Activated CD4-positive, alpha-beta T cell treated with anti-CD3 and anti-CD28 coated beads for 36 hours (primary cell): ENCODE measurements at regions not wholly inside any gene's neighbourhood (a gene's known extent, or its start where the extent isn't known, plus 50 kb on each side); places are given as distances from the start of the nearest gene placed in this dataset.

Source experiments
- ATAC-seq: fragments of 200-7000 bp; cut with Tn5 transposase; one replicate; pipeline ENCODE4 v1.10.0; 2021; ENCODE audit warnings: mild to moderate bottlenecking, moderate library complexity
- CTCF ChIA-PET: fragments of 350-600 bp; sonication (Branson Sonifier 250); formaldehyde crosslinking; loops from one replicate; lab custom pipeline; 2021; ENCODE audit warnings: antibody characterized with exemption; lab: Charles Lee
- POLR2A ChIA-PET: fragments of 350-600 bp; sonication (Branson Sonifier 250); formaldehyde crosslinking; loops from one replicate; lab custom pipeline; 2021; ENCODE audit warnings: antibody characterized with exemption, inconsistent platforms; lab: Charles Lee
- DNase-seq: peaks from one replicate; pipeline ENCODE4 v3.0.0-alpha.2; 2020
- H3K27ac Mint-ChIP-seq: one replicate; pipeline ENCODE4 v1.8.0; 2021; ENCODE audit warnings: mixed read lengths
- H3K27me3 Mint-ChIP-seq: one replicate; pipeline ENCODE4 v1.8.0; 2021; ENCODE audit warnings: mixed read lengths
- H3K36me3 Mint-ChIP-seq: one replicate; pipeline ENCODE4 v1.8.0; 2021; ENCODE audit warnings: low read depth, mixed read lengths
- H3K4me1 Mint-ChIP-seq: one replicate; pipeline ENCODE4 v1.8.0; 2021; ENCODE audit warnings: mixed read lengths
- H3K4me3 Mint-ChIP-seq: one replicate; pipeline ENCODE4 v1.8.0; 2021; ENCODE audit warnings: mild to moderate bottlenecking, moderate library complexity, mixed read lengths
- H3K9me3 Mint-ChIP-seq: one replicate; pipeline ENCODE4 v1.8.0; 2021; ENCODE audit warnings: low read depth, mixed read lengths
- intact Hi-C, 2 experiments: fragments of 100-400 bp; cut with DNase I in 1 of 2; cut with micrococcal nuclease in 1 of 2; formaldehyde crosslinking; loops; one replicate each; pipeline versions ENCODE4 v1.14.2 to v1.15.1; 2022 to 2024; cut with DNase I, micrococcal nuclease

GRCh38 chr4:27272217-27272616 lies 411.6 kb downstream of the STIM2 start:
- intact Hi-C loops = no loop called here
- H3K27me3 Mint-ChIP-seq = peaks cover 2% of the 10 kb centered on the region
- no peak for ATAC-seq

GRCh38 chr4:27276307-27277073 lies 415.8 kb downstream of the STIM2 start:
- Mint-ChIP-seq H3K9me3 (no peaks in the 10 kb centered on the region), H3K4me3 (no peak overlapping the region), H3K36me3 (no peaks in the 10 kb centered on the region), H3K27me3 (peaks cover 2% of the 10 kb centered on the region), H3K4me1 (no peaks in the 10 kb centered on the region), H3K27ac (no peak overlapping the region)
- no peak for DNase-seq
- POLR2A ChIA-PET = no interaction called here
- no peak for ATAC-seq
- CTCF ChIA-PET = no interaction called here
- intact Hi-C loops = no loop called here

More at GRCh38 chr4:27272217-27272616, 411.6 kb downstream of the STIM2 start:
- Mint-ChIP-seq H3K4me1 (no peaks in the 10 kb centered on the region), H3K4me3 (no peak overlapping the region), H3K36me3 (no peaks in the 10 kb centered on the region), H3K27ac (no peak overlapping the region), H3K9me3 (no peaks in the 10 kb centered on the region)
- ChIA-PET POLR2A (no interaction called here), CTCF (no interaction called here)
- DNase-seq = no peak

GRCh38 chr4:27278615-27279375 lies 418.2 kb downstream of the STIM2 start:
- CTCF ChIA-PET = no interaction called here
- Mint-ChIP-seq H3K9me3 (no peaks in the 10 kb centered on the region), H3K4me1 (no peaks in the 10 kb centered on the region), H3K27ac (no peak overlapping the region), H3K4me3 (no peak overlapping the region), H3K27me3 (peaks cover 2% of the 10 kb centered on the region), H3K36me3 (no peaks in the 10 kb centered on the region)
- DNase-seq (peak; percentile 16), ATAC-seq (no peak)
- intact Hi-C loops = no loop called here
- POLR2A ChIA-PET = no interaction called here

- H3K36me3 Mint-ChIP-seq = no peaks in the 10 kb centered on the region
- no peaks in the 10 kb centered on the region for H3K9me3 Mint-ChIP-seq
- H3K27me3 Mint-ChIP-seq = no peaks in the 10 kb centered on the region
- intact Hi-C loops = no loop called here
- no peak overlapping the region for H3K27ac Mint-ChIP-seq
- POLR2A ChIA-PET = no interaction called here
- ATAC-seq (no peak), DNase-seq (no peak)
- no peaks in the 10 kb centered on the region for H3K4me1 Mint-ChIP-seq
- no peak overlapping the region for H3K4me3 Mint-ChIP-seq
- CTCF ChIA-PET = no interaction called here
Measured at GRCh38 chr4:27288496-27288895, 427.9 kb downstream of the STIM2 start.

GRCh38 chr4:27289704-27290103 lies 429.1 kb downstream of the STIM2 start:
- no peak overlapping the region for H3K27ac Mint-ChIP-seq
- no peaks in the 10 kb centered on the region for H3K9me3 Mint-ChIP-seq
- H3K4me3 Mint-ChIP-seq = no peak overlapping the region
- POLR2A ChIA-PET = no interaction called here
- no peak for DNase-seq
- intact Hi-C loops = no loop called here
- CTCF ChIA-PET = no interaction called here
- H3K36me3 Mint-ChIP-seq = no peaks in the 10 kb centered on the region
- ATAC-seq = no peak
- no peaks in the 10 kb centered on the region for H3K4me1 Mint-ChIP-seq
- no peaks in the 10 kb centered on the region for H3K27me3 Mint-ChIP-seq

- Mint-ChIP-seq H3K27ac (no peak overlapping the region), H3K4me1 (no peaks in the 10 kb centered on the region), H3K9me3 (no peaks in the 10 kb centered on the region), H3K36me3 (no peaks in the 10 kb centered on the region), H3K4me3 (no peak overlapping the region), H3K27me3 (no peaks in the 10 kb centered on the region)
- ChIA-PET CTCF (no interaction called here), POLR2A (no interaction called here)
- ATAC-seq (no peak), DNase-seq (no peak)
- intact Hi-C loops = no loop called here
Measured at GRCh38 chr4:27293831-27294230, 433.2 kb downstream of the STIM2 start.

- POLR2A ChIA-PET = no interaction called here
- no peaks in the 10 kb centered on the region for H3K4me1 Mint-ChIP-seq
- ATAC-seq (no peak), DNase-seq (no peak)
- H3K36me3 Mint-ChIP-seq = no peaks in the 10 kb centered on the region
- no peak overlapping the region for H3K4me3 Mint-ChIP-seq
- CTCF ChIA-PET = no interaction called here
- no peak overlapping the region for H3K27ac Mint-ChIP-seq
- intact Hi-C loops = no loop called here
- H3K9me3 Mint-ChIP-seq = peaks cover 10% of the 10 kb centered on the region
- H3K27me3 Mint-ChIP-seq = no peaks in the 10 kb centered on the region
Measured at GRCh38 chr4:27304751-27305150, 444.1 kb downstream of the STIM2 start.

GRCh38 chr4:27305246-27305645 lies 444.6 kb downstream of the STIM2 start:
- CTCF ChIA-PET = interaction anchor here (0.7 kb wide), 1 partner anchor 141 kb away, joined by 3 read pairs; no protein-coding TSS in a partner anchor
- ATAC-seq = no peak
- intact Hi-C loops = no loop called here

GRCh38 chr4:27308379-27308778 lies 447.7 kb downstream of the STIM2 start:
- intact Hi-C loops = no loop called here
- H3K4me3 Mint-ChIP-seq = no peak overlapping the region
- no peaks in the 10 kb centered on the region for H3K27me3 Mint-ChIP-seq
- H3K36me3 Mint-ChIP-seq = no peaks in the 10 kb centered on the region
- DNase-seq (no peak), ATAC-seq (no peak)
- ChIA-PET CTCF (interaction anchor here (1.8 kb wide), 1 partner anchor 8 kb away, joined by 6 read pairs; no protein-coding TSS in a partner anchor), POLR2A (no interaction called here)
- no peaks in the 10 kb centered on the region for H3K4me1 Mint-ChIP-seq
- no peaks in the 10 kb centered on the region for H3K9me3 Mint-ChIP-seq
- H3K27ac Mint-ChIP-seq = no peak overlapping the region

More at GRCh38 chr4:27305246-27305645, 444.6 kb downstream of the STIM2 start:
- H3K27ac Mint-ChIP-seq = no peak overlapping the region
- POLR2A ChIA-PET = no interaction called here
- no peak overlapping the region for H3K4me3 Mint-ChIP-seq
- H3K27me3 Mint-ChIP-seq = no peaks in the 10 kb centered on the region
- H3K9me3 Mint-ChIP-seq = peaks cover 10% of the 10 kb centered on the region
- H3K36me3 Mint-ChIP-seq = no peaks in the 10 kb centered on the region
- DNase-seq = no peak
- H3K4me1 Mint-ChIP-seq = no peaks in the 10 kb centered on the region

- peaks cover 5% of the 10 kb centered on the region for H3K27me3 Mint-ChIP-seq
- H3K27ac Mint-ChIP-seq = no peak overlapping the region
- no peak overlapping the region for H3K4me3 Mint-ChIP-seq
- CTCF ChIA-PET = no interaction called here
- no peaks in the 10 kb centered on the region for H3K36me3 Mint-ChIP-seq
- intact Hi-C loops = no loop called here
- DNase-seq (no peak), ATAC-seq (no peak)
- peaks cover 3% of the 10 kb centered on the region for H3K9me3 Mint-ChIP-seq
- POLR2A ChIA-PET = no interaction called here
- H3K4me1 Mint-ChIP-seq = no peaks in the 10 kb centered on the region
Measured at GRCh38 chr4:27315625-27316024, 455.0 kb downstream of the STIM2 start.

- ATAC-seq = no peak
Measured at GRCh38 chr4:27316176-27316575, 455.5 kb downstream of the STIM2 start.

More at GRCh38 chr4:27316176-27316575, 455.5 kb downstream of the STIM2 start:
- Mint-ChIP-seq H3K36me3 (no peaks in the 10 kb centered on the region), H3K9me3 (peaks cover 3% of the 10 kb centered on the region), H3K4me1 (no peaks in the 10 kb centered on the region), H3K4me3 (no peak overlapping the region), H3K27ac (no peak overlapping the region), H3K27me3 (peaks cover 6% of the 10 kb centered on the region)
- DNase-seq = no peak
- intact Hi-C loops = no loop called here
- POLR2A ChIA-PET = no interaction called here
- CTCF ChIA-PET = interaction anchor here (0.6 to 1.2 kb wide), 3 partner anchors 8 to 267 kb away, joined by 3 to 6 read pairs (median 5); no protein-coding TSS in a partner anchor
